ENCODE measurements at regions not wholly inside any gene's neighbourhood (a gene's known extent, or its start where the extent isn't known, plus 50 kb on each side); places are given as distances from the start of the nearest gene placed in this dataset.
"Not testable (repeated sequence)": the region's sequence is repeated elsewhere in the genome, so short reads cannot be mapped to it uniquely, and the experiment has no call there.

- TF ChIP-seq CTCF (IDR thresholded peaks at IDR 0.05; ENCODE audit: insufficient read depth, missing control alignments), result no peak
- DNase-seq (ENCODE audit: insufficient read length, low spot score) (no peak), FAIRE-seq (no peak)
Measured at GRCh38 chr14:82655770-82656169, 1122.1 kb upstream of the SEL1L start.

- DNase-seq (ENCODE audit: insufficient read length, low spot score) (no peak), FAIRE-seq (no peak)
- no peak for TF ChIP-seq CTCF (IDR thresholded peaks at IDR 0.05; ENCODE audit: insufficient read depth, missing control alignments)
Measured at GRCh38 chr14:82657186-82657675, 1123.6 kb upstream of the SEL1L start.

- TF ChIP-seq CTCF (IDR thresholded peaks at IDR 0.05; ENCODE audit: insufficient read depth, missing control alignments), result no peak
- FAIRE-seq, result no peak
- no peak for DNase-seq (ENCODE audit: insufficient read length, low spot score)
Measured at GRCh38 chr14:82661258-82661657, 1127.6 kb upstream of the SEL1L start.

GRCh38 chr14:82667006-82667405 lies 1133.4 kb upstream of the SEL1L start:
- FAIRE-seq (no peak), DNase-seq (ENCODE audit: insufficient read length, low spot score) (no peak)
- no peak for TF ChIP-seq CTCF (IDR thresholded peaks at IDR 0.05; ENCODE audit: insufficient read depth, missing control alignments)

- no peak for TF ChIP-seq CTCF (IDR thresholded peaks at IDR 0.05; ENCODE audit: insufficient read depth, missing control alignments)
- FAIRE-seq (no peak), DNase-seq (ENCODE audit: insufficient read length, low spot score) (no peak)
Measured at GRCh38 chr14:82667501-82667900, 1133.8 kb upstream of the SEL1L start.

- TF ChIP-seq CTCF (IDR thresholded peaks at IDR 0.05; ENCODE audit: insufficient read depth, missing control alignments), result no peak
- no peak for FAIRE-seq
- no peak for DNase-seq (ENCODE audit: insufficient read length, low spot score)
Measured at GRCh38 chr14:82676403-82676802, 1142.8 kb upstream of the SEL1L start.

- TF ChIP-seq CTCF (IDR thresholded peaks at IDR 0.05; ENCODE audit: insufficient read depth, missing control alignments), result no peak
- FAIRE-seq (no peak), DNase-seq (ENCODE audit: insufficient read length, low spot score) (no peak)
Measured at GRCh38 chr14:82689948-82690347, 1156.3 kb upstream of the SEL1L start.

- not testable (repeated sequence) for FAIRE-seq; DNase-seq (ENCODE audit: insufficient read length, low spot score)
Measured at GRCh38 chr14:82691191-82691590, 1157.5 kb upstream of the SEL1L start.
